Brain pericyte (primary cell): ENCODE measurements at regions not wholly inside any gene's neighbourhood (a gene's known extent, or its start where the extent isn't known, plus 50 kb on each side); places are given as distances from the start of the nearest gene placed in this dataset.
"Not testable (repeated sequence)": the region's sequence is repeated elsewhere in the genome, so short reads cannot be mapped to it uniquely, and the experiment has no call there.

Source experiments
- DNase-seq: peaks from one replicate; pipeline ENCODE4 v3.0.0-alpha.2; 2012; ENCODE audit warnings: low read depth, low spot score

GRCh38 chr2:81437456-81438000 lies 1133.0 kb upstream of the LRRTM1 start:
- no peak for DNase-seq

- no peak for DNase-seq
These were observed 1131.7 kb upstream of the LRRTM1 start for GRCh38 chr2:81436256-81436655.

- DNase-seq, result no peak
These were observed 1108.1 kb upstream of the LRRTM1 start for GRCh38 chr2:81412681-81413080.

- DNase-seq, result no peak
These were observed 1099.0 kb upstream of the LRRTM1 start for GRCh38 chr2:81403508-81403907.

GRCh38 chr2:81396417-81397019 lies 1092.0 kb upstream of the LRRTM1 start:
- DNase-seq, result no peak

GRCh38 chr2:81395746-81396145 lies 1091.2 kb upstream of the LRRTM1 start:
- no peak for DNase-seq

GRCh38 chr2:81389203-81389602 lies 1084.7 kb upstream of the LRRTM1 start:
- no peak for DNase-seq

- DNase-seq, result no peak
These were observed 1059.2 kb upstream of the LRRTM1 start for GRCh38 chr2:81363800-81364199.

- DNase-seq, result not testable (repeated sequence)
These were observed 1057.9 kb upstream of the LRRTM1 start for GRCh38 chr2:81362468-81362867.

GRCh38 chr2:81355436-81355835 lies 1050.9 kb upstream of the LRRTM1 start:
- DNase-seq, result no peak

GRCh38 chr2:81334046-81334445 lies 1029.5 kb upstream of the LRRTM1 start:
- DNase-seq, result no peak

GRCh38 chr2:81328968-81329367 lies 1024.4 kb upstream of the LRRTM1 start:
- no peak for DNase-seq

GRCh38 chr2:81327911-81328310 lies 1023.4 kb upstream of the LRRTM1 start:
- no peak for DNase-seq

- DNase-seq, result no peak
These were observed 1019.5 kb upstream of the LRRTM1 start for GRCh38 chr2:81324046-81324445.

GRCh38 chr2:81304154-81304830 lies 999.7 kb upstream of the LRRTM1 start:
- DNase-seq, result no peak

- no peak for DNase-seq
These were observed 998.8 kb upstream of the LRRTM1 start for GRCh38 chr2:81303321-81303720.

- no peak for DNase-seq
These were observed 995.3 kb upstream of the LRRTM1 start for GRCh38 chr2:81299841-81300240.

- no peak for DNase-seq
These were observed 986.3 kb upstream of the LRRTM1 start for GRCh38 chr2:81290846-81291245.

GRCh38 chr2:81283081-81283480 lies 978.5 kb upstream of the LRRTM1 start:
- no peak for DNase-seq

- no peak for DNase-seq
These were observed 977.7 kb upstream of the LRRTM1 start for GRCh38 chr2:81282151-81282769.

- no peak for DNase-seq
These were observed 972.0 kb upstream of the LRRTM1 start for GRCh38 chr2:81276595-81276994.

GRCh38 chr2:81266106-81266505 lies 961.6 kb upstream of the LRRTM1 start:
- DNase-seq, result no peak

- no peak for DNase-seq
These were observed 959.4 kb upstream of the LRRTM1 start for GRCh38 chr2:81263989-81264388.
